ENCODE measurements at regions not wholly inside any gene's neighbourhood (a gene's known extent, or its start where the extent isn't known, plus 50 kb on each side); places are given as distances from the start of the nearest gene placed in this dataset.
"Not testable (repeated sequence)": the region's sequence is repeated elsewhere in the genome, so short reads cannot be mapped to it uniquely, and the experiment has no call there.

DNA sequence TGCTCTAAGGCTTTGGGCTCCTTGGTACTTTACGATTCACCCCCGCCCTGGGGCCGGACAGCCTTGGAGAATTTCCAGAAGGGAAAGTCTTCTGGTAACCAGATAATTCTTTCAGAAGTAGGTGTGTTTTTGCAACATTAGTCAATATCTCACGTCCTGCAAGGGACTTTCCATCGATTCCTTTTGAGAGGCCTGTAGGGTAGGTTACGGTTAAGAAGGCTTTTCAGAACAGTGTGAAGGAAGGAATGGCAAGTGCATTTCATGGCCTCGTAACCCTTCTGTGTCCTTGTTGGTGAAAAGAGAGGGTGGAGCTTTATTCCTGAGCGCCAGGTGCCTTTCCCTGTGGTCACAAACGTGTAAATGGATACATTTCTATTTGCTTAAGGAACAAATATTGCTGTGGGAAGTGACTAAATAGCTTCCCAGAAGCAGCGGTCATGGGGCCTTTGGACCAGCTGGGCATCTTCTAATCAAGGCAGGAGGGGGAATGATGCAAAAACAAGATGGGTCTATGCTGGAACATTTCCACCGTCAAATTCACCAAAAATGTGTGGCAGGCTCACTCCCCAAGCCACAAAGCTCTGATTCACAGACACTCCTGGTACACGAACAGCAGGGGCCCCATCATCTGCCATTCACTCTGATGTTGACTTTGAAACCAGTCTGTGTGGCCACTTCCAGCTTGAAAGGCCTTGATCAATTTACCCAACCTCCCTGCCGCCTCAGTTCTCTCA, 99.2 kb downstream of the ANKRD10 start:
- DNase-seq (ENCODE audit: low read depth, low spot score): no peak
- no peaks in the 10 kb centered on the region for H3K9me3 ChIP-seq (ENCODE audit: insufficient read depth, low read length)
- H3K27me3 ChIP-seq (ENCODE audit: insufficient read depth, insufficient read length): no peaks in the 10 kb centered on the region
- no peaks in the 10 kb centered on the region for H3K4me1 ChIP-seq (ENCODE audit: insufficient read depth, insufficient read length)
- H3K4me3 ChIP-seq (ENCODE audit: insufficient read length, low read depth): no peak overlapping the region
- TF ChIP-seq ZNF274 (IDR thresholded peaks at IDR 0.05; ENCODE audit: low read depth, low read length) (no peak), SUZ12 (IDR thresholded peaks at IDR 0.05; ENCODE audit: extremely low read depth, insufficient read depth, insufficient read length) (no peak), YY1 (IDR thresholded peaks at IDR 0.05; ENCODE audit: insufficient read depth, insufficient read length) (no peak)
- H3K9ac ChIP-seq (ENCODE audit: insufficient read length, low read depth): no peak overlapping the region
- H3K36me3 ChIP-seq (ENCODE audit: insufficient read depth, insufficient read length, low read length): no peaks in the 10 kb centered on the region

- Histone ChIP-seq H3K36me3 (ENCODE audit: insufficient read depth, insufficient read length, low read length) (no peaks in the 10 kb centered on the region), H3K9ac (ENCODE audit: insufficient read length, low read depth) (no peak overlapping the region), H3K4me1 (ENCODE audit: insufficient read depth, insufficient read length) (no peaks in the 10 kb centered on the region), H3K27me3 (ENCODE audit: insufficient read depth, insufficient read length) (no peaks in the 10 kb centered on the region), H3K4me3 (ENCODE audit: insufficient read length, low read depth) (no peak overlapping the region), H3K9me3 (ENCODE audit: insufficient read depth, low read length) (no peaks in the 10 kb centered on the region)
- TF ChIP-seq YY1 (IDR thresholded peaks at IDR 0.05; ENCODE audit: insufficient read depth, insufficient read length): no peak
- TF ChIP-seq ZNF274 (IDR thresholded peaks at IDR 0.05; ENCODE audit: low read depth, low read length): no peak
- no peak for DNase-seq (ENCODE audit: low read depth, low spot score)
These were observed 98.4 kb downstream of the ANKRD10 start for GRCh38 chr13:110816500-110816899.

DNA sequence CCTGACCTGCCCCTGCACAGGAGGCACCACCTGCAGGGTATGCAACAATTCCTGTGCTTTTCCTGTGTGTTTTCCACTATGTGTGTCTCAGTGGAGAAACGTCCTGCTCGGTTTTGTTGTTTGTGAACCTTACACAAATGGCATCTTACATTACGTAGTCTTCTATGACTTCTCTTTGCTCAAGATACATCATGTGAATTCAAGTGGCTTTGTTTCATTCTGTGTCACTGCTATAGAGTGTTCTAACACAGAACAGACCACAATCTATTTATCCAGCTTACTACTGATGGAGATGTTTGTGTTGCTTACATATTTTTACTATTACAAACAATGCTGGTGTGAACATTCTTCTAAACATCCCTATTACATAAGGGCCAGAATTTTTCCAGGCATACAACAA, 97.7 kb downstream of the ANKRD10 start:
- DNase-seq (ENCODE audit: low read depth, low spot score): no peak
- no peak for TF ChIP-seq YY1 (IDR thresholded peaks at IDR 0.05; ENCODE audit: insufficient read depth, insufficient read length)
- TF ChIP-seq ZNF274 (IDR thresholded peaks at IDR 0.05; ENCODE audit: low read depth, low read length): no peak
- TF ChIP-seq SUZ12 (IDR thresholded peaks at IDR 0.05; ENCODE audit: extremely low read depth, insufficient read depth, insufficient read length): no peak
- Histone ChIP-seq H3K9me3 (ENCODE audit: insufficient read depth, low read length) (no peaks in the 10 kb centered on the region), H3K4me3 (ENCODE audit: insufficient read length, low read depth) (no peak overlapping the region), H3K9ac (ENCODE audit: insufficient read length, low read depth) (no peak overlapping the region), H3K4me1 (ENCODE audit: insufficient read depth, insufficient read length) (no peaks in the 10 kb centered on the region), H3K36me3 (ENCODE audit: insufficient read depth, insufficient read length, low read length) (no peaks in the 10 kb centered on the region), H3K27me3 (ENCODE audit: insufficient read depth, insufficient read length) (no peaks in the 10 kb centered on the region)

DNA sequence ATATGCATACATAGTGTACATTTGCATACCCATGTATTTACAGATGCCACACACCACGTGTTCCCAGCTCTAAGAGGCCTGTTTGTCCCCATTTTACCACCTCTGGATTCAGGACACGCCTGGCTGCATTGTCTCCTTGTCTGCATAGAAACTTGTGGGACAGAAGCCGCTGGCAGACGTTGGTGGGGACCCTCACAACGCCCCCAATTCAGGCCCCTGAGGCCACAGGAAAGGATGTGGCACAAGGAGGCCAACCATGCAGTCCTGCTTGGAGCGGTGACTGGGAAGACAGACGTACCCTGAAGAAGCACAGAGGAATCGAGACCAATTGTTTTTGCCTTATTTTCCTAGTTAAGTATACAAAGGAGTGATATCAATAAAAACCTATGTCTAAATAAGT, 96.1 kb downstream of the ANKRD10 start:
- Histone ChIP-seq H3K36me3 (ENCODE audit: insufficient read depth, insufficient read length, low read length) (no peaks in the 10 kb centered on the region), H3K27me3 (ENCODE audit: insufficient read depth, insufficient read length) (no peaks in the 10 kb centered on the region), H3K4me1 (ENCODE audit: insufficient read depth, insufficient read length) (no peaks in the 10 kb centered on the region), H3K4me3 (ENCODE audit: insufficient read length, low read depth) (no peak overlapping the region), H3K9ac (ENCODE audit: insufficient read length, low read depth) (no peak overlapping the region), H3K9me3 (ENCODE audit: insufficient read depth, low read length) (no peaks in the 10 kb centered on the region)
- no peak for TF ChIP-seq ZNF274 (IDR thresholded peaks at IDR 0.05; ENCODE audit: low read depth, low read length)
- no peak for TF ChIP-seq SUZ12 (IDR thresholded peaks at IDR 0.05; ENCODE audit: extremely low read depth, insufficient read depth, insufficient read length)
- no peak for TF ChIP-seq YY1 (IDR thresholded peaks at IDR 0.05; ENCODE audit: insufficient read depth, insufficient read length)
- DNase-seq (ENCODE audit: low read depth, low spot score): no peak

- H3K9me3 ChIP-seq (ENCODE audit: insufficient read depth, low read length): no peaks in the 10 kb centered on the region
- H3K9ac ChIP-seq (ENCODE audit: insufficient read length, low read depth): no peak overlapping the region
- H3K36me3 ChIP-seq (ENCODE audit: insufficient read depth, insufficient read length, low read length): no peaks in the 10 kb centered on the region
- peak; percentile 81 for DNase-seq (ENCODE audit: low read depth, low spot score)
- TF ChIP-seq ZNF274 (IDR thresholded peaks at IDR 0.05; ENCODE audit: low read depth, low read length) (no peak), SUZ12 (IDR thresholded peaks at IDR 0.05; ENCODE audit: extremely low read depth, insufficient read depth, insufficient read length) (no peak), YY1 (IDR thresholded peaks at IDR 0.05; ENCODE audit: insufficient read depth, insufficient read length) (no peak)
- no peaks in the 10 kb centered on the region for H3K27me3 ChIP-seq (ENCODE audit: insufficient read depth, insufficient read length)
- no peak overlapping the region for H3K4me3 ChIP-seq (ENCODE audit: insufficient read length, low read depth)
- no peaks in the 10 kb centered on the region for H3K4me1 ChIP-seq (ENCODE audit: insufficient read depth, insufficient read length)
These were observed 95.5 kb downstream of the ANKRD10 start for GRCh38 chr13:110819203-110820014.

- Histone ChIP-seq H3K4me3 (ENCODE audit: insufficient read length, low read depth) (no peak overlapping the region), H3K4me1 (ENCODE audit: insufficient read depth, insufficient read length) (no peaks in the 10 kb centered on the region), H3K36me3 (ENCODE audit: insufficient read depth, insufficient read length, low read length) (no peaks in the 10 kb centered on the region), H3K27me3 (ENCODE audit: insufficient read depth, insufficient read length) (no peaks in the 10 kb centered on the region), H3K9ac (ENCODE audit: insufficient read length, low read depth) (no peak overlapping the region), H3K9me3 (ENCODE audit: insufficient read depth, low read length) (no peaks in the 10 kb centered on the region)
- TF ChIP-seq YY1 (IDR thresholded peaks at IDR 0.05; ENCODE audit: insufficient read depth, insufficient read length): no peak
- TF ChIP-seq ZNF274 (IDR thresholded peaks at IDR 0.05; ENCODE audit: low read depth, low read length): no peak
- TF ChIP-seq SUZ12 (IDR thresholded peaks at IDR 0.05; ENCODE audit: extremely low read depth, insufficient read depth, insufficient read length): no peak
- no peak for DNase-seq (ENCODE audit: low read depth, low spot score)
These were observed 94.5 kb downstream of the ANKRD10 start for GRCh38 chr13:110820322-110820721.

DNA sequence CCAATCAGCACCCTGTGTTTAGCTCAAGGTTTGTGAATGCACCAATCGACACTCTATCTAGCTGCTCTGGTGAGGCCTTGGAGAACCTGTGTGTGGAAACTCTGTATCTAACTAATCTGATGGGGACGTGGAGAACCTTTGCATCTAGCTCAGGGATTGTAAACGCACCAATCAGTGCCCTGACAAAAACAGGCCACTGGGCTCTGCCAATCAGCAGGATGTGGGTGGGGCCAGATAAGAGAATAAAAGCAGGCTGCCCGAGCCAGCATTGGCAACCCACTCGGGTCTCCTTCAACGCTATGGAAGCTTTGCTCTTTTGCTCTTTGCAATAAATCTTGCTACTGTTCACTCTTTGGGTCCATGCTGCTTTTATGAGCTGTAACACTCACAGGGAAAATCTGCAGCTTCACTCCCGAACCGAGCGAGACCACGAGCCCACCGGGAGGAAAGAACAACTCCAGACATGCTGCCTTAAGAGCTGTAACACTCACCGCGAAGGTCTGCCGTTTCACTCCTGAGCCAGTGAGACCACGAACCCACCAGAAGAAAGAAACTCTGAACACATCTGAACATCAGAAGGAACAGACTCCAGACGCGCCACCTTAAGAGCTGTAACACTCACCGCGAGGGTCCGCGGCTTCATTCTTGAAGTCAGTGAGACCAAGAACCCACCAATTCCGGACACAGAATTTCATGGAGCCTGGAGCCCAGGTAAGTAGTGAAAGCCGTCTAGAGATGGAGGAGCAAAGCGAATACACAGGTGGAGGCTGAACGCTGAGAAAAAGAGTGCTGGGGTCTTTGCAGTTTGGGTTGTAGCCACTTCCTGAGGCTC, 92.8 kb downstream of the ANKRD10 start:
- H3K9ac ChIP-seq (ENCODE audit: insufficient read length, low read depth); H3K36me3 ChIP-seq (ENCODE audit: insufficient read depth, insufficient read length, low read length); H3K27me3 ChIP-seq (ENCODE audit: insufficient read depth, insufficient read length); DNase-seq (ENCODE audit: low read depth, low spot score); H3K9me3 ChIP-seq (ENCODE audit: insufficient read depth, low read length); H3K4me3 ChIP-seq (ENCODE audit: insufficient read length, low read depth); H3K4me1 ChIP-seq (ENCODE audit: insufficient read depth, insufficient read length): not testable (repeated sequence)

All from NT2/D1 (cell line).